SU-DHL-6 (cell line): ENCODE measurements at regions not wholly inside any gene's neighbourhood (a gene's known extent, or its start where the extent isn't known, plus 50 kb on each side); places are given as distances from the start of the nearest gene placed in this dataset.

Source experiments
- H2AFZ ChIP-seq: fragments of 200-600 bp; sonication (generic); 2 replicates; pipeline ENCODE4 v1.6.1; 2014; ENCODE audit warnings: low read depth, mild to moderate bottlenecking, moderate library complexity, mixed read lengths, antibody characterized with exemption, low read length; ENCODE audit not compliant: severe bottlenecking
- H3F3A ChIP-seq: fragments of 200-600 bp; shearing (Covaris generic); 2 replicates; pipeline ENCODE4 v1.6.0; 2016; ENCODE audit warnings: antibody characterized with exemption, mild to moderate bottlenecking; ENCODE audit not compliant: insufficient read depth
- H3K27ac ChIP-seq: fragments of 200-600 bp; sonication (generic); 2 replicates; pipeline ENCODE4 v1.5.1; 2016; ENCODE audit warnings: low read depth, mild to moderate bottlenecking, low read length, moderate library complexity, mixed read lengths
- H3K27me3 ChIP-seq: fragments of 200-600 bp; sonication (generic), shearing (Covaris generic); 2 replicates; pipeline ENCODE4 v1.6.0; 2014; ENCODE audit warnings: mild to moderate bottlenecking, low read length
- H3K36me3 ChIP-seq: fragments of 200-600 bp; sonication (generic); 2 replicates; pipeline ENCODE4 v1.6.1; 2014; ENCODE audit warnings: mild to moderate bottlenecking, low read length, mixed read lengths
- H3K4me2 ChIP-seq: fragments of 300-600, 200-600 bp; shearing (Covaris generic), sonication (generic); 2 replicates; pipeline ENCODE4 v1.6.0; 2014; ENCODE audit warnings: low read length, low read depth, mild to moderate bottlenecking; ENCODE audit not compliant: poor library complexity, severe bottlenecking
- H3K4me3 ChIP-seq: fragments of 200-600 bp; sonication (generic); 2 replicates; pipeline ENCODE4 v1.5.1; 2014; ENCODE audit warnings: antibody characterized with exemption, low read length, mild to moderate bottlenecking, mixed read lengths; ENCODE audit not compliant: insufficient read depth, poor library complexity, severe bottlenecking
- H3K79me2 ChIP-seq: fragments of 200-600 bp; sonication (generic); 2 replicates; pipeline ENCODE4 v1.6.1; 2014; ENCODE audit warnings: mild to moderate bottlenecking, low read length, moderate library complexity; ENCODE audit not compliant: insufficient read depth
- H3K9ac ChIP-seq: fragments of 200-600 bp; sonication (generic); 2 replicates; pipeline ENCODE4 v1.7.0; 2014; ENCODE audit warnings: mild to moderate bottlenecking, low read length
- H3K9me2 ChIP-seq: fragments of 200-600 bp; sonication (generic); replicated peaks from 2 replicates; pipeline ENCODE4 v1.6.1; 2014; ENCODE audit warnings: low read length; ENCODE audit not compliant: insufficient read depth
- H3K9me3 ChIP-seq: fragments of 200-600 bp; sonication (generic); 2 replicates; pipeline ENCODE4 v1.6.1; 2014; ENCODE audit warnings: low read length, mixed read lengths; ENCODE audit not compliant: insufficient read depth
- H4K20me1 ChIP-seq: fragments of 200-600 bp; sonication (generic); 2 replicates; pipeline ENCODE4 v1.6.1; 2014; ENCODE audit warnings: low read depth, mild to moderate bottlenecking, antibody characterized with exemption, low read length, moderate library complexity, mixed read lengths
- CTCF ChIP-seq: fragments of 200-600 bp; sonication (generic); IDR thresholded peaks from one replicate; pipeline ENCODE4 v1.5.1; 2017; ENCODE audit warnings: antibody characterized with exemption, mild to moderate bottlenecking, low read length, moderate library complexity; ENCODE audit not compliant: insufficient read depth, poor library complexity, severe bottlenecking
- EZH2phosphoT487 ChIP-seq: fragments of 200-600 bp; sonication (generic), shearing (Covaris generic); conservative IDR thresholded peaks from 2 replicates; pipeline ENCODE4 v1.6.1; 2018; ENCODE audit warnings: mild to moderate bottlenecking, antibody characterized with exemption, low read length, moderate library complexity, mixed read lengths

- no peak overlapping the region for H2AFZ ChIP-seq
- no peaks in the 10 kb centered on the region for H3K27me3 ChIP-seq
- no peaks in the 10 kb centered on the region for H3K9me2 ChIP-seq
- no peak for TF ChIP-seq EZH2phosphoT487
- no peak for TF ChIP-seq CTCF
- no peaks in the 10 kb centered on the region for H4K20me1 ChIP-seq
- no peak overlapping the region for H3K9ac ChIP-seq
- no peaks in the 10 kb centered on the region for H3F3A ChIP-seq
- H3K36me3 ChIP-seq = no peaks in the 10 kb centered on the region
- H3K27ac ChIP-seq = no peak overlapping the region
- no peak overlapping the region for H3K4me2 ChIP-seq
- H3K79me2 ChIP-seq = no peaks in the 10 kb centered on the region
- no peak overlapping the region for H3K4me3 ChIP-seq
- no peaks in the 10 kb centered on the region for H3K9me3 ChIP-seq
These were observed 1249.9 kb upstream of the TENM3 start for GRCh38 chr4:180993244-180993836.

DNA sequence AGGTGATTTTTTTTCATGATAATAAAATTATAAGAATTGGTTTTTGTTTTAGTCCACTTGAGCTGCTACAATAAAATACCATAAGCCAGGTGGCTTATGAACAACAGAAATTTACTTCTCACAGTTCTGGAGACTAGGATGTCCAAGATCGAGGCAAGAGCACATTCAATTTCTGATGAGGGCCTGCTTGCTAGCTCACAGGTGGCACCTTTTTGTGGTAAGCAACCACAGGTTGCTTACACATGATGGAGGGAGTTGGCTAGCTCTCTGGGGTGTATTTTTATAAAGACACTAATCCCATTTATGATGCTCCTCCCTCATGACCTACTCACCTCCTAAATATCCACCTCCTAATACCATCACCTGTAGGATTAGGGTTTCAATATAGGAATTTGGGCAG is 1248.5 kb upstream of the TENM3 start:
- H3K9ac ChIP-seq = no peak overlapping the region
- H4K20me1 ChIP-seq = no peaks in the 10 kb centered on the region
- H3K4me3 ChIP-seq = no peak overlapping the region
- no peaks in the 10 kb centered on the region for H3F3A ChIP-seq
- no peaks in the 10 kb centered on the region for H3K36me3 ChIP-seq
- H3K9me2 ChIP-seq = no peaks in the 10 kb centered on the region
- no peaks in the 10 kb centered on the region for H3K27me3 ChIP-seq
- H3K79me2 ChIP-seq = no peaks in the 10 kb centered on the region
- no peak overlapping the region for H2AFZ ChIP-seq
- H3K4me2 ChIP-seq = no peak overlapping the region
- no peak overlapping the region for H3K27ac ChIP-seq
- TF ChIP-seq EZH2phosphoT487 (no peak), CTCF (no peak)
- H3K9me3 ChIP-seq = no peaks in the 10 kb centered on the region

DNA sequence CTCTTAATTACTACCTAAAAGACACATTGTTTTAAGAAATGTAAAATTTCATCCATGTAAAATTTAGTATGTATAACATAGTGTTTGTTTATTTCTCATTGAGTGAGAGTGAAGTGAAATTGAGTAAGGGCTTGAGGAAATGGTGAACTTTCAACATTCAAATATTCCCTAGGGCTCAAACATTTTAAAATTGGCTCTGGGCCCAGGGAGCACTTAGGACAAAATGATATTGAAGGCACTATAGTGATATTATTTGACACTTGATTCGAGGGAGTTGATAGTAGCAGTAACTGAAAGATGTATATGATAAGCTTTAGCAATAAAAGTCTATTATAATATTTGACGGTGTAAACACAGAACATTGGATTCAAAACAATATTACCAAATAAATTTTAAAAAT is 1244.0 kb upstream of the TENM3 start:
- no peak overlapping the region for H3K4me3 ChIP-seq
- no peak overlapping the region for H2AFZ ChIP-seq
- no peak overlapping the region for H3K27ac ChIP-seq
- no peaks in the 10 kb centered on the region for H3K27me3 ChIP-seq
- H3F3A ChIP-seq = no peaks in the 10 kb centered on the region
- H3K9me3 ChIP-seq = no peaks in the 10 kb centered on the region
- no peak for TF ChIP-seq CTCF
- no peak for TF ChIP-seq EZH2phosphoT487
- H4K20me1 ChIP-seq = no peaks in the 10 kb centered on the region
- H3K36me3 ChIP-seq = no peaks in the 10 kb centered on the region
- no peaks in the 10 kb centered on the region for H3K79me2 ChIP-seq
- H3K9me2 ChIP-seq = no peaks in the 10 kb centered on the region
- H3K4me2 ChIP-seq = no peak overlapping the region
- no peak overlapping the region for H3K9ac ChIP-seq

DNA sequence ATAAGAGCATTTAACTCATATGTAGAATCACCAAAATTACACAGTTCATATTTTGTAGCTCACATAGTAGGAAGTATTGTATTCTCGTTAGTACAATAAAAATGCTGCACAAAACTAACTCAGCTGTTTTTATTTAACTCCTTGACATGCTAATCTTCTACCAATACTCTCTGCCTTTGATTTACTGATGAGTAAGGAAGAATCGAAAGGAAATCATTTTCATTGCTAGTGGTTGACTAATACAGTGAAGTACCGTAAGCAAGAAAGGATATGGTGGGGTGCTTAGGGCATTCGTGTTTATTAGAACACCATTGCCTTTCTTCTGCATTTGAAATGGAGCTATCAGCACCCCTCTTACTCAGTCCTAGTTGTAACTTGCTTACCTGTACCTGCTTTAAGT is 1239.1 kb upstream of the TENM3 start:
- H3K27me3 ChIP-seq = no peaks in the 10 kb centered on the region
- H3K27ac ChIP-seq = no peak overlapping the region
- no peaks in the 10 kb centered on the region for H3K9me3 ChIP-seq
- H3F3A ChIP-seq = no peaks in the 10 kb centered on the region
- no peak overlapping the region for H3K4me3 ChIP-seq
- H3K9me2 ChIP-seq = no peaks in the 10 kb centered on the region
- no peaks in the 10 kb centered on the region for H4K20me1 ChIP-seq
- no peaks in the 10 kb centered on the region for H3K36me3 ChIP-seq
- no peak overlapping the region for H3K9ac ChIP-seq
- no peaks in the 10 kb centered on the region for H3K79me2 ChIP-seq
- TF ChIP-seq EZH2phosphoT487 = no peak
- no peak for TF ChIP-seq CTCF
- H3K4me2 ChIP-seq = no peak overlapping the region
- H2AFZ ChIP-seq = no peak overlapping the region
